ENCODE measurements at regions not wholly inside any gene's neighbourhood (a gene's known extent, or its start where the extent isn't known, plus 50 kb on each side); places are given as distances from the start of the nearest gene placed in this dataset.
"Not testable (repeated sequence)": the region's sequence is repeated elsewhere in the genome, so short reads cannot be mapped to it uniquely, and the experiment has no call there.

DNA sequence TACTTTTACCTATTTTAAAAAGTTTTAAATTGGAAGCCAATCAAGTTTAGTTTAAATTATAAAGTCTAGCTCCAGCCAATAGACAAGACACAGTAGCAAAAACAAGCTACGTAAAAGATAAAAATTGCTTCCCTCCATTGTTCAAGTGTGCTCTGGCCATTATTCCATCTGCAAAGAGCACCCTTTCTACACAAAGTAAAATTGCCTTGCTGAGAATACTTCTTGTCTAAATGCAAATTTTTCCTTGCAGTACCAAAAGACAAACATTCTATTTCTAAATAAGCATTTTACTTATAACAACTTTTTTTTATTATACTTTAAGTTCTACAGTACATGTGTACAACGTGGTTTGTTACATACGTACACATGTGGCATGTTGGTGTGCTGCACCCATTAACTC is 75.9 kb upstream of the ZNF746 start:
- H3K27ac ChIP-seq, result no peak overlapping the region

DNA sequence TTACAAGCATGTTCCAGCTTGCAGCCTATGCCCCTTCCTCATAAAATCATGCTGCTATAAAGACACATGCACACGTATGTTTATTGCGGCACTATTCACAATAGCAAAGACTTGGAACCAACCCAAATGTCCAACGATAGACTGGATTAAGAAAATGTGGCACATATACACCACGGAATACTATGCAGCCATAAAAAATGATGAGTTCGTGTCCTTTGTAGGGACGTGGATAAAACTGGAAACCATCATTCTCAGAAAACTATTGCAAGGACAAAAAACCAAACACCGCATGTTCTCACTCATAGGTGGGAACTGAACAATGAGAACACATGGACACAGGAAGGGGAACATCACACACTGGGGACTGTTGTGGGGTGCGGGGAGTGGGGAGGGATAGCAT is 75.3 kb upstream of the ZNF746 start:
- 91 to 92% methylated on average over 8 of the region's 8 CpGs for WGBS, 2 donors
- Histone ChIP-seq H3K36me3 (peaks cover 0 to 25% (median 0%) of the 10 kb centered on the region in 3 donors), H3K9me3 (peaks cover 0 to 63% (median 33%) of the 10 kb centered on the region in 3 donors)
- DNase-seq; intact Hi-C loops (cut with DNase I); H3K4me3 ChIP-seq; H3K27me3 ChIP-seq; H3K27ac ChIP-seq; H3K4me1 ChIP-seq: not testable (repeated sequence)

More for the DNA sequence above, 75.9 kb upstream of the ZNF746 start:
- no peak for TF ChIP-seq POLR2A (IDR thresholded peaks at IDR 0.05)
- TF ChIP-seq, protein P1, sequence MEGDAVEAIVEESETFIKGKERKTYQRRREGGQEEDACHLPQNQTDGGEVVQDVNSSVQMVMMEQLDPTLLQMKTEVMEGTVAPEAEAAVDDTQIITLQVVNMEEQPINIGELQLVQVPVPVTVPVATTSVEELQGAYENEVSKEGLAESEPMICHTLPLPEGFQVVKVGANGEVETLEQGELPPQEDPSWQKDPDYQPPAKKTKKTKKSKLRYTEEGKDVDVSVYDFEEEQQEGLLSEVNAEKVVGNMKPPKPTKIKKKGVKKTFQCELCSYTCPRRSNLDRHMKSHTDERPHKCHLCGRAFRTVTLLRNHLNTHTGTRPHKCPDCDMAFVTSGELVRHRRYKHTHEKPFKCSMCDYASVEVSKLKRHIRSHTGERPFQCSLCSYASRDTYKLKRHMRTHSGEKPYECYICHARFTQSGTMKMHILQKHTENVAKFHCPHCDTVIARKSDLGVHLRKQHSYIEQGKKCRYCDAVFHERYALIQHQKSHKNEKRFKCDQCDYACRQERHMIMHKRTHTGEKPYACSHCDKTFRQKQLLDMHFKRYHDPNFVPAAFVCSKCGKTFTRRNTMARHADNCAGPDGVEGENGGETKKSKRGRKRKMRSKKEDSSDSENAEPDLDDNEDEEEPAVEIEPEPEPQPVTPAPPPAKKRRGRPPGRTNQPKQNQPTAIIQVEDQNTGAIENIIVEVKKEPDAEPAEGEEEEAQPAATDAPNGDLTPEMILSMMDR (IDR thresholded peaks at IDR 0.05), result no peak
- WGBS, 2 donors, result 97 to 99% methylated on average over 3 of the region's 3 CpGs
- H3K4me1 ChIP-seq, result no peaks in the 10 kb centered on the region
- no peak overlapping the region for H3K4me3 ChIP-seq
- intact Hi-C loops (cut with DNase I), result no loop called here
- H3K27me3 ChIP-seq, result no peaks in the 10 kb centered on the region
- H3K36me3 ChIP-seq, result peaks cover 0 to 19% (median 0%) of the 10 kb centered on the region in 3 donors
- no peak for DNase-seq
- peaks cover 0 to 64% (median 32%) of the 10 kb centered on the region in 3 donors for H3K9me3 ChIP-seq

DNA sequence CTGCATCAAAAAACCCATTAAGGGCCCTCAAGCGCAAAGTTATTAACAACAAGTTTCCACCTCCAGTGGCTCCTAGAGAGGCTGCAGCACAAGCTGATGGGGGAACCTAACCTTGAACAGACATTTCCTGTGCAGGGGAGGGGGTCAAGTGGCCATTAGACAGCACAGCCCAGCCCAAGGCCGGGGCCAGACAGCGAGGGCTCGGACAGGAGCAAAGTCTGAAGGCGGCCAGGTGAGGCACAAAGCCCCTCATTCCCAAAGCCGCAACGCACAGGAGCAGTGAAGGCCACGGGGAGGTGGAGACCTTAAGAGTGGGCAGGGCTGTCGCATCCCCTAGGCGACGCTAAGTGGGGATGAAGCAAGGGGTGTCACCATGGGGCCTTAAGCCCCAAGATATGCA is 73.2 kb upstream of the ZNF746 start:
- DNase-seq, result no peak
- Histone ChIP-seq H3K27ac (no peak overlapping the region), H3K9me3 (peaks cover 0 to 55% (median 33%) of the 10 kb centered on the region in 3 donors), H3K36me3 (peaks cover 0 to 44% (median 0%) of the 10 kb centered on the region in 3 donors), H3K4me3 (no peak overlapping the region), H3K4me1 (no peaks in the 10 kb centered on the region), H3K27me3 (no peaks in the 10 kb centered on the region)
- intact Hi-C loops (cut with DNase I), result no loop called here
- TF ChIP-seq POLR2A (IDR thresholded peaks at IDR 0.05), result no peak
- TF ChIP-seq, protein P1 (IDR thresholded peaks at IDR 0.05), result no peak
- WGBS, 2 donors, result 93 to 99% methylated on average over 10 to 11 of the region's 11 CpGs

DNA sequence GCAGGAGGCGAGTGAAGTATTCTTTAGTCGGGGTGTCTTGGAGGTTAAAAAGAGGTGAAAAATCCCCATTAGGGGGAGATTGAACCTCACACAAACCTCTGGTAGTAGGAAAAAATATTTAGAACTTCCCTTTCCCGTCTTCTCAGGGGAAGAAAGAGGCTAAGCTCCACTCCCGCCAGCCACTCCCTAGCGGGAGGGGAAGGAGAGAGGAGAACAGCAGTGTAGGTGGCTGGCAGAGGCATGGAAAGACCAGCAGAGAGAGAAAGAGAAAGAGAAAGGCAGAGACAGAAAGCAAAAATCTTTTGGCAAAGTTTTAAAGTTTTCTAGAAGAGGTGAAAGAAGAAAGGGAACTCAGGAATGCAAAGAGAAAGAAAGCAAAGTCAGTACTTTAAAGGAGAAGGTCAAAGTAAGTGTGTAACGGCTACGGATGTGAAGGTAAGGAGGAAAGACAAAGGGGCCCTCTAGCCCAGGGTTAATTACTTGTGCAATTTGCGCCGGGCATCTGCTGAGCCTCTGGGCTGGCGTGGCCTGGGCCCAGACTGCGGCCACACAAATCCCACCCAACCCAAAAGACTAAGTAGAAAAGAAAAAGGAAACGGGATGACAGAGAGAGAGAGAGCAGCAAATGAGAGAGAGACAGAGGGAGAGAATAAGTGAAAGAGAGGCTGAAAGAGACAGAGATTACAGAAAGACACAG is 72.3 kb upstream of the ZNF746 start:
- Histone ChIP-seq H3K36me3 (peaks cover 0 to 49% (median 0%) of the 10 kb centered on the region in 3 donors), H3K4me1 (no peaks in the 10 kb centered on the region), H3K4me3 (no peak overlapping the region), H3K27me3 (no peaks in the 10 kb centered on the region), H3K9me3 (peaks cover 0 to 50% (median 33%) of the 10 kb centered on the region in 3 donors), H3K27ac (no peak overlapping the region)
- 93 to 94% methylated on average over 12 of the region's 12 CpGs for WGBS, 2 donors
- intact Hi-C loops (cut with DNase I), result no loop called here
- no peak for DNase-seq
- no peak for TF ChIP-seq POLR2A (IDR thresholded peaks at IDR 0.05)
- TF ChIP-seq, protein P1 (IDR thresholded peaks at IDR 0.05), result no peak

DNA sequence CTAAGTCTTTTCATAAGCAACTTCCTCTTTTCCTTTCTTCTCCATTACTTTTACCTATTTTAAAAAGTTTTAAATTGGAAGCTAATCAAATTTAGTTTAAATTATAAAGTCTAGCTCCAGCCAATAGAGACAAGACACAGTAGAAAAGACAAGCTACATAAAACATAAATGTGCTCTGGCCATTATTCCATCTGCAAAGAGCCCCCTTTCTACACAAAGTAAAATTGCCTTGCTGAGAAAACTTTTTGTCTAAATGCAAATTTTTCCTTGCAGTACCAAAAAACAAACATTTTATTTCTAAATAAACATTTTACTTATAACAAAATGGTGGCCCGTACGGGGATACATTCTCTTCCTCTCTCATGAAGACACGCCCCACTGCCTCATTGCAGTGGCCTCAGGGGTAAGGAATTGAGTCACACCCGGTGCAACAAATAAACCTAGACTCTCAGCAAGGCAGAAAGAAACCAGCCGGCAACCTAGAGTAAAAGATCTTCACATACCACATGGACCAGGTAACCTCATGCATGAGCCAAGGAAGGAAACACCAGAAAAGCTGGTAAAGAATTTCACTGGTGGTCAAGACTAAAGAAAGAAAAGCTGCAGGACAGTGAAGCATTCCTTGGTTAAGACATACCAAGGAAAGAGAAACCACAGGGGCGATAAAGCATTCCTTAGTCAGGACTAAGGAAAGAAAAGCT is 71.6 kb upstream of the ZNF746 start:
- H3K4me3 ChIP-seq, result no peak overlapping the region
- H3K27ac ChIP-seq, result no peak overlapping the region
- DNase-seq, result no peak
- H3K4me1 ChIP-seq, result no peaks in the 10 kb centered on the region
- peaks cover 0 to 43% (median 31%) of the 10 kb centered on the region in 3 donors for H3K9me3 ChIP-seq
- peaks cover 0 to 55% (median 0%) of the 10 kb centered on the region in 3 donors for H3K36me3 ChIP-seq
- TF ChIP-seq POLR2A (IDR thresholded peaks at IDR 0.05), result no peak
- TF ChIP-seq, protein P1 (IDR thresholded peaks at IDR 0.05), result peak in 1 of 6 experiments; percentile 5
- 94 to 97% methylated on average over 6 of the region's 6 CpGs for WGBS, 2 donors
- no peaks in the 10 kb centered on the region for H3K27me3 ChIP-seq
- intact Hi-C loops (cut with DNase I), result no loop called here
